ENCODE measurements at regions not wholly inside any gene's neighbourhood (a gene's known extent, or its start where the extent isn't known, plus 50 kb on each side); places are given as distances from the start of the nearest gene placed in this dataset.

- no peak for TF ChIP-seq CTCF (IDR thresholded peaks at IDR 0.05; ENCODE audit: low read length)
- TF ChIP-seq EZH2 (IDR thresholded peaks at IDR 0.05; ENCODE audit: borderline replicate concordance, low read length), result no peak
- H3K79me2 ChIP-seq (ENCODE audit: insufficient read depth, low read length), result no peaks in the 10 kb centered on the region
- H3K4me3 ChIP-seq (ENCODE audit: low read depth, low read length, poor library complexity, severe bottlenecking), result no peak overlapping the region
- no peaks in the 10 kb centered on the region for H3K27me3 ChIP-seq (ENCODE audit: insufficient read depth, low read length)
- H3K9me3 ChIP-seq (ENCODE audit: low read length), result 0 out of 2 replicates have a peak, but pooled peaks cover 3% of the 10 kb centered on the region
- H3F3A ChIP-seq (ENCODE audit: insufficient read depth, low read length), result no peaks in the 10 kb centered on the region
- no peak overlapping the region for H3K27ac ChIP-seq (ENCODE audit: low read depth, low read length, poor library complexity, severe bottlenecking)
- H3K4me2 ChIP-seq (ENCODE audit: low read length), result no peak overlapping the region
- no peaks in the 10 kb centered on the region for H4K20me1 ChIP-seq (ENCODE audit: insufficient read depth, low read length)
- no peaks in the 10 kb centered on the region for H3K9me2 ChIP-seq (ENCODE audit: low read depth, low read length)
- H3K4me1 ChIP-seq (ENCODE audit: insufficient read depth, low read length, severe bottlenecking), result no peaks in the 10 kb centered on the region
- no peaks in the 10 kb centered on the region for H3K36me3 ChIP-seq (ENCODE audit: insufficient read depth, low read length)
- no peak overlapping the region for H2AFZ ChIP-seq (ENCODE audit: low read length)
- H3K9ac ChIP-seq (ENCODE audit: low read length), result no peak overlapping the region
Observed at GRCh38 chr6:4656106-4656505, 120.1 kb upstream of the CDYL start.

- Histone ChIP-seq H2AFZ (ENCODE audit: low read length) (no peak overlapping the region), H3K4me3 (ENCODE audit: low read depth, low read length, poor library complexity, severe bottlenecking) (no peak overlapping the region), H3K9ac (ENCODE audit: low read length) (no peak overlapping the region), H3K27ac (ENCODE audit: low read depth, low read length, poor library complexity, severe bottlenecking) (no peak overlapping the region), H3K36me3 (ENCODE audit: insufficient read depth, low read length) (no peaks in the 10 kb centered on the region), H3K4me2 (ENCODE audit: low read length) (no peak overlapping the region), H3K9me2 (ENCODE audit: low read depth, low read length) (no peaks in the 10 kb centered on the region), H4K20me1 (ENCODE audit: insufficient read depth, low read length) (no peaks in the 10 kb centered on the region), H3K4me1 (ENCODE audit: insufficient read depth, low read length, severe bottlenecking) (no peaks in the 10 kb centered on the region), H3F3A (ENCODE audit: insufficient read depth, low read length) (no peaks in the 10 kb centered on the region), H3K27me3 (ENCODE audit: insufficient read depth, low read length) (no peaks in the 10 kb centered on the region), H3K9me3 (ENCODE audit: low read length) (0 out of 2 replicates have a peak, but pooled peaks cover 3% of the 10 kb centered on the region), H3K79me2 (ENCODE audit: insufficient read depth, low read length) (no peaks in the 10 kb centered on the region)
- TF ChIP-seq EZH2 (IDR thresholded peaks at IDR 0.05; ENCODE audit: borderline replicate concordance, low read length) (no peak), CTCF (IDR thresholded peaks at IDR 0.05; ENCODE audit: low read length) (no peak)
Observed at GRCh38 chr6:4655196-4656025, 120.8 kb upstream of the CDYL start.

GRCh38 chr6:4653141-4653540, 123.1 kb upstream of the CDYL start:
- Histone ChIP-seq H3K27ac (ENCODE audit: low read depth, low read length, poor library complexity, severe bottlenecking) (no peak overlapping the region), H4K20me1 (ENCODE audit: insufficient read depth, low read length) (no peaks in the 10 kb centered on the region), H3K27me3 (ENCODE audit: insufficient read depth, low read length) (no peaks in the 10 kb centered on the region), H3K79me2 (ENCODE audit: insufficient read depth, low read length) (no peaks in the 10 kb centered on the region), H3F3A (ENCODE audit: insufficient read depth, low read length) (no peaks in the 10 kb centered on the region), H3K9ac (ENCODE audit: low read length) (no peak overlapping the region), H3K36me3 (ENCODE audit: insufficient read depth, low read length) (no peaks in the 10 kb centered on the region), H3K4me2 (ENCODE audit: low read length) (no peak overlapping the region), H3K9me2 (ENCODE audit: low read depth, low read length) (no peaks in the 10 kb centered on the region), H3K9me3 (ENCODE audit: low read length) (0 out of 2 replicates have a peak, but pooled peaks cover 3% of the 10 kb centered on the region), H2AFZ (ENCODE audit: low read length) (no peak overlapping the region), H3K4me1 (ENCODE audit: insufficient read depth, low read length, severe bottlenecking) (no peaks in the 10 kb centered on the region), H3K4me3 (ENCODE audit: low read depth, low read length, poor library complexity, severe bottlenecking) (no peak overlapping the region)
- TF ChIP-seq EZH2 (IDR thresholded peaks at IDR 0.05; ENCODE audit: borderline replicate concordance, low read length), result no peak
- no peak for TF ChIP-seq CTCF (IDR thresholded peaks at IDR 0.05; ENCODE audit: low read length)

Data from OCI-LY1 (cell line).